Neural cell (in vitro differentiated cells): ENCODE measurements at regions not wholly inside any gene's neighbourhood (a gene's known extent, or its start where the extent isn't known, plus 50 kb on each side); places are given as distances from the start of the nearest gene placed in this dataset.

Experiments used
- H2AFZ ChIP-seq: fragments of 200-600, 300-800 bp; sonication (generic), shearing (Covaris generic); 2 replicates; pipeline ENCODE4 v1.6.0; 2014; ENCODE audit warnings: low read depth, mild to moderate bottlenecking, antibody characterized with exemption, low read length, moderate library complexity
- H3F3A ChIP-seq: fragments of 200-600 bp; shearing (Covaris generic); 2 replicates; pipeline ENCODE4 v1.6.1; 2016; ENCODE audit warnings: mild to moderate bottlenecking, moderate library complexity, mixed read lengths, antibody characterized with exemption, low read length; ENCODE audit not compliant: insufficient read depth, poor library complexity, severe bottlenecking
- H3K27ac ChIP-seq: fragments of 200-600, 300-800 bp; sonication (generic), shearing (Covaris generic); 2 replicates; pipeline ENCODE4 v1.5.1; 2014; ENCODE audit warnings: mild to moderate bottlenecking, low read length, moderate library complexity
- H3K27me3 ChIP-seq: fragments of 300-800, 200-600 bp; sonication (generic), shearing (Covaris generic); 2 replicates; pipeline ENCODE4 v1.6.0; 2014; ENCODE audit warnings: mild to moderate bottlenecking, low read depth, low read length, moderate library complexity; ENCODE audit not compliant: insufficient read depth
- H3K36me3 ChIP-seq: fragments of 300-800, 200-600 bp; sonication (generic), shearing (Covaris generic); 2 replicates; pipeline ENCODE4 v1.5.1; 2014; ENCODE audit warnings: mild to moderate bottlenecking, antibody characterized with exemption, low read length, moderate library complexity; ENCODE audit not compliant: insufficient read depth
- H3K4me2 ChIP-seq: fragments of 300-800, 200-600 bp; sonication (generic), shearing (Covaris generic); 2 replicates; pipeline ENCODE4 v1.6.0; 2014; ENCODE audit warnings: mild to moderate bottlenecking, low read length
- H3K4me3 ChIP-seq: fragments of 300-800, 200-600 bp; sonication (generic), shearing (Covaris generic); 2 replicates; pipeline ENCODE4 v1.5.1; 2014; ENCODE audit warnings: mild to moderate bottlenecking, low read length, moderate library complexity
- H3K79me2 ChIP-seq: fragments of 200-600 bp; shearing (Covaris generic); replicated peaks from 2 replicates; pipeline ENCODE4 v1.6.0; 2014; ENCODE audit warnings: mild to moderate bottlenecking, low read length, moderate library complexity; ENCODE audit not compliant: insufficient read depth
- H3K9ac ChIP-seq: fragments of 300-800, 200-600 bp; sonication (generic), shearing (Covaris generic); 2 replicates; pipeline ENCODE4 v1.6.1; 2016; ENCODE audit warnings: mild to moderate bottlenecking, low read length, mixed read lengths
- H3K9me2 ChIP-seq: fragments of 200-600 bp; shearing (Covaris generic); 2 replicates; pipeline ENCODE4 v1.6.1; 2016; ENCODE audit warnings: mild to moderate bottlenecking, low read length, mixed read lengths; ENCODE audit not compliant: insufficient read depth
- H3K9me3 ChIP-seq: fragments of 200-600, 300-800 bp; sonication (generic), shearing (Covaris generic); 2 replicates; pipeline ENCODE4 v1.6.1; 2016; ENCODE audit warnings: mild to moderate bottlenecking, mixed run types, low read length, moderate library complexity, mixed read lengths
- H4K20me1 ChIP-seq: fragments of 200-600 bp; shearing (Covaris generic); 2 replicates; pipeline ENCODE4 v1.6.1; 2016; ENCODE audit warnings: mild to moderate bottlenecking, mixed run types; ENCODE audit not compliant: insufficient read depth
- EP300 ChIP-seq: fragments of 450-650 bp; conservative IDR thresholded peaks from 2 replicates; pipeline ENCODE4 v1.6.1; 2014; ENCODE audit warnings: antibody characterized with exemption, mild to moderate bottlenecking, moderate library complexity; ENCODE audit not compliant: poor library complexity, severe bottlenecking
- EZH2 ChIP-seq: fragments of 200-600, 300-800 bp; shearing (Covaris generic), sonication (generic); IDR thresholded peaks from 2 replicates; pipeline ENCODE4 v1.6.1; 2014; ENCODE audit warnings: antibody characterized with exemption, low read length, borderline replicate concordance, mild to moderate bottlenecking; ENCODE audit not compliant: insufficient read depth, poor library complexity, severe bottlenecking
- MXI1 ChIP-seq: fragments of 450-650 bp; conservative IDR thresholded peaks from 2 replicates; pipeline ENCODE4 v1.6.1; 2014; ENCODE audit warnings: antibody characterized with exemption, mild to moderate bottlenecking; ENCODE audit not compliant: poor library complexity, severe bottlenecking
- POLR2AphosphoS5 ChIP-seq: IDR thresholded peaks from 2 replicates; pipeline ENCODE4 v1.6.1; 2012
- RAD21 ChIP-seq: fragments of 450-650 bp; conservative IDR thresholded peaks from 2 replicates; pipeline ENCODE4 v1.6.1; 2014; ENCODE audit warnings: antibody characterized with exemption, mild to moderate bottlenecking, moderate library complexity
- SMC3 ChIP-seq: fragments of 450-650 bp; conservative IDR thresholded peaks from 2 replicates; pipeline ENCODE4 v1.6.1; 2014; ENCODE audit warnings: antibody characterized with exemption, mild to moderate bottlenecking, moderate library complexity; ENCODE audit not compliant: poor library complexity
- TAF1 ChIP-seq: IDR thresholded peaks from 2 replicates; pipeline ENCODE4 v1.6.1; 2012; ENCODE audit warnings: low read depth
- TF ChIP-seq, protein P1 (sequence below): fragments of 450-650 bp; IDR thresholded peaks from 2 replicates; pipeline ENCODE4 v1.5.1; 2014; ENCODE audit warnings: antibody characterized with exemption, mild to moderate bottlenecking, moderate library complexity; ENCODE audit not compliant: poor library complexity, severe bottlenecking
- TF ChIP-seq, protein P2 (sequence below): IDR thresholded peaks from 2 replicates; pipeline ENCODE4 v1.6.1; 2012; ENCODE audit warnings: borderline replicate concordance

DNA sequence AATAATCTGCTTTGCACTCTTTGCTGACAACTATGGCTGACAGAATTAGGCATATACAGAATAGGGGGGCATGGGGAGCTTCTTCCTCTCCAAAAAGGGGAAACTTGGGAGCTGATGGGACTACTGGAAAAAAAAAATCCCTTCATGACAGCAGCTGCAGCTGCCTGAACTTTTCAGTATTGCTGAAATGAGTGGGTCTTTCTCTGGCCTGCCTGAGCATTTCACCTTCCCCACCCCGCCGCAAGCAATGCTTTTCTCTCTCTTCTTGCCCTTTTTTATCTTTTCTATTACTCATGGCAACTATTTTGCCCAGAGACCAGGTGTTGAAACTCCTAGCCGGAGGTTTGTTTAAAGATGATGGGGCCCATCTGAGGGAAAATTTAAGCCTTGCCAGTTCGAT, 244.9 kb downstream of the SEMA3D start:
- no peak for TF ChIP-seq POLR2AphosphoS5
- no peak for TF ChIP-seq TAF1
- no peak for TF ChIP-seq SMC3
- TF ChIP-seq EZH2: no peak
- TF ChIP-seq, protein P1, sequence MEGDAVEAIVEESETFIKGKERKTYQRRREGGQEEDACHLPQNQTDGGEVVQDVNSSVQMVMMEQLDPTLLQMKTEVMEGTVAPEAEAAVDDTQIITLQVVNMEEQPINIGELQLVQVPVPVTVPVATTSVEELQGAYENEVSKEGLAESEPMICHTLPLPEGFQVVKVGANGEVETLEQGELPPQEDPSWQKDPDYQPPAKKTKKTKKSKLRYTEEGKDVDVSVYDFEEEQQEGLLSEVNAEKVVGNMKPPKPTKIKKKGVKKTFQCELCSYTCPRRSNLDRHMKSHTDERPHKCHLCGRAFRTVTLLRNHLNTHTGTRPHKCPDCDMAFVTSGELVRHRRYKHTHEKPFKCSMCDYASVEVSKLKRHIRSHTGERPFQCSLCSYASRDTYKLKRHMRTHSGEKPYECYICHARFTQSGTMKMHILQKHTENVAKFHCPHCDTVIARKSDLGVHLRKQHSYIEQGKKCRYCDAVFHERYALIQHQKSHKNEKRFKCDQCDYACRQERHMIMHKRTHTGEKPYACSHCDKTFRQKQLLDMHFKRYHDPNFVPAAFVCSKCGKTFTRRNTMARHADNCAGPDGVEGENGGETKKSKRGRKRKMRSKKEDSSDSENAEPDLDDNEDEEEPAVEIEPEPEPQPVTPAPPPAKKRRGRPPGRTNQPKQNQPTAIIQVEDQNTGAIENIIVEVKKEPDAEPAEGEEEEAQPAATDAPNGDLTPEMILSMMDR: no peak
- TF ChIP-seq EP300: no peak
- TF ChIP-seq, protein P2, sequence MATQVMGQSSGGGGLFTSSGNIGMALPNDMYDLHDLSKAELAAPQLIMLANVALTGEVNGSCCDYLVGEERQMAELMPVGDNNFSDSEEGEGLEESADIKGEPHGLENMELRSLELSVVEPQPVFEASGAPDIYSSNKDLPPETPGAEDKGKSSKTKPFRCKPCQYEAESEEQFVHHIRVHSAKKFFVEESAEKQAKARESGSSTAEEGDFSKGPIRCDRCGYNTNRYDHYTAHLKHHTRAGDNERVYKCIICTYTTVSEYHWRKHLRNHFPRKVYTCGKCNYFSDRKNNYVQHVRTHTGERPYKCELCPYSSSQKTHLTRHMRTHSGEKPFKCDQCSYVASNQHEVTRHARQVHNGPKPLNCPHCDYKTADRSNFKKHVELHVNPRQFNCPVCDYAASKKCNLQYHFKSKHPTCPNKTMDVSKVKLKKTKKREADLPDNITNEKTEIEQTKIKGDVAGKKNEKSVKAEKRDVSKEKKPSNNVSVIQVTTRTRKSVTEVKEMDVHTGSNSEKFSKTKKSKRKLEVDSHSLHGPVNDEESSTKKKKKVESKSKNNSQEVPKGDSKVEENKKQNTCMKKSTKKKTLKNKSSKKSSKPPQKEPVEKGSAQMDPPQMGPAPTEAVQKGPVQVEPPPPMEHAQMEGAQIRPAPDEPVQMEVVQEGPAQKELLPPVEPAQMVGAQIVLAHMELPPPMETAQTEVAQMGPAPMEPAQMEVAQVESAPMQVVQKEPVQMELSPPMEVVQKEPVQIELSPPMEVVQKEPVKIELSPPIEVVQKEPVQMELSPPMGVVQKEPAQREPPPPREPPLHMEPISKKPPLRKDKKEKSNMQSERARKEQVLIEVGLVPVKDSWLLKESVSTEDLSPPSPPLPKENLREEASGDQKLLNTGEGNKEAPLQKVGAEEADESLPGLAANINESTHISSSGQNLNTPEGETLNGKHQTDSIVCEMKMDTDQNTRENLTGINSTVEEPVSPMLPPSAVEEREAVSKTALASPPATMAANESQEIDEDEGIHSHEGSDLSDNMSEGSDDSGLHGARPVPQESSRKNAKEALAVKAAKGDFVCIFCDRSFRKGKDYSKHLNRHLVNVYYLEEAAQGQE: no peak
- TF ChIP-seq MXI1: no peak
- TF ChIP-seq RAD21: no peak
- no peak overlapping the region for H2AFZ ChIP-seq
- no peak overlapping the region for H3K27ac ChIP-seq

DNA sequence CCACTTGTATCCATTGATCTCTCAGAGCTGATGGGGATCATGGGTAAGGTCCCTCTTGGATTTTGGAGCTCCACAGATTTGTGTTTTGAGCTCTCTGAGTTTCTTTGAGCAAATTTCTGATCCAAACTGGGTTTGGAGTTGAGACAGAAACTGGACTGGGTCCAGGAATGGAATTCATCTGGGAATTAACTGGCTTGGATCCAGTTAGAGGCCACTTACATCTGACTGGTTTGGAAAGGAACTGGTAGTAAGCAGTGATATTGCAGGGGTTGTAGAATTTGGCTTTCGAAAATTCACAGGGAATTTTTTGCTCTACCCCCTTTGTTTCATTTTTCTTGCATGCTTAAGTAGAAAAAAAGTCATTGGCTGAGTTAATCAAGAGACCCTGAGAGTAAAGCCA, 245.6 kb downstream of the SEMA3D start:
- Histone ChIP-seq H3K27me3 (no peaks in the 10 kb centered on the region), H2AFZ (no peak overlapping the region), H3K4me2 (no peak overlapping the region), H3K79me2 (no peaks in the 10 kb centered on the region), H3F3A (no peaks in the 10 kb centered on the region), H3K4me3 (no peak overlapping the region), H3K9me2 (no peaks in the 10 kb centered on the region), H4K20me1 (no peaks in the 10 kb centered on the region), H3K36me3 (no peaks in the 10 kb centered on the region), H3K9me3 (no peaks in the 10 kb centered on the region), H3K9ac (no peak overlapping the region), H3K27ac (no peak overlapping the region)
- no peak for TF ChIP-seq RAD21
- TF ChIP-seq, protein P2: no peak
- TF ChIP-seq TAF1: no peak
- no peak for TF ChIP-seq MXI1
- no peak for TF ChIP-seq EP300
- no peak for TF ChIP-seq POLR2AphosphoS5
- TF ChIP-seq SMC3: no peak
- TF ChIP-seq, protein P1: no peak

More for the DNA sequence above, 244.9 kb downstream of the SEMA3D start:
- H3K9me3 ChIP-seq: no peaks in the 10 kb centered on the region
- H3K9ac ChIP-seq: no peak overlapping the region
- H3K4me2 ChIP-seq: no peak overlapping the region
- H3K79me2 ChIP-seq: no peaks in the 10 kb centered on the region
- no peaks in the 10 kb centered on the region for H4K20me1 ChIP-seq
- H3F3A ChIP-seq: no peaks in the 10 kb centered on the region
- H3K36me3 ChIP-seq: no peaks in the 10 kb centered on the region
- H3K27me3 ChIP-seq: no peaks in the 10 kb centered on the region
- H3K9me2 ChIP-seq: no peaks in the 10 kb centered on the region
- H3K4me3 ChIP-seq: no peak overlapping the region
